HS-27A (cell line): ENCODE measurements at regions not wholly inside any gene's neighbourhood (a gene's known extent, or its start where the extent isn't known, plus 50 kb on each side); places are given as distances from the start of the nearest gene placed in this dataset.
A peak's percentile ranks its signal among the peaks of the same experiment; 100 is the strongest.
"Not testable (repeated sequence)": the region's sequence is repeated elsewhere in the genome, so short reads cannot be mapped to it uniquely, and the experiment has no call there.

ENCODE experiments used
- DNase-seq: peaks from one replicate; pipeline ENCODE4 v3.0.0-alpha.2; 2012; ENCODE audit warnings: low read depth, missing footprints

DNA sequence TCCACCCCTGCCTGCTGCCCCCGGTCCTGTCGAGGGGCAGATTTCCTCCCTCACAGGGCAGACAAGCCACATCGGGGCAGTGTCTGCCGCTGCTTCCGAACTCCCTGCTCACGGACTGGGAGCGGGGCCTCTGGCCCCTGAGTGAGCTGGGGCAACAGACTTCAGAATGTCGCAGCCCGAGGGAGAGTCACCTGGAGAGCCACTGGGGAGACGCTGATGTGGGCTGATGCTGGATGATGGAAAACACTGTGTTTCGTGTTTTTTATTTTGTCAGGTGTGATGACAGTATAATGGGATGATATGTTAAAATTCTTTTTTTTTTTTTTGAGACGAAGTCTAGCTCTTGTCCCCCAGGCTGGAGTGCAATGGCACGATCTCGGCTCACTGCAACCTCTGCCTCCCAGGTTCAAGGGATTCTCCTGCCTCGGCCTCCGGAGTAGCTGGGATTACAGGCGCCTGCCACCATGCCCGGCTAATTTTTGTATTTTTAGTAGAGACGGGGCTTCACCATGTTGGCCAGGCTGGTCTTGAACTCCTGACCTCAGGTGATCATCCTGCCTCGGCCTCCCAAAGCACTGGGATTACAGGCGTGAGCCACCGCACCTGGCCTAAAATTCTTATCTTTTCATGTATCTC lies 52.1 kb upstream of the SEPTIN5 start:
- not testable (repeated sequence) for DNase-seq

DNA sequence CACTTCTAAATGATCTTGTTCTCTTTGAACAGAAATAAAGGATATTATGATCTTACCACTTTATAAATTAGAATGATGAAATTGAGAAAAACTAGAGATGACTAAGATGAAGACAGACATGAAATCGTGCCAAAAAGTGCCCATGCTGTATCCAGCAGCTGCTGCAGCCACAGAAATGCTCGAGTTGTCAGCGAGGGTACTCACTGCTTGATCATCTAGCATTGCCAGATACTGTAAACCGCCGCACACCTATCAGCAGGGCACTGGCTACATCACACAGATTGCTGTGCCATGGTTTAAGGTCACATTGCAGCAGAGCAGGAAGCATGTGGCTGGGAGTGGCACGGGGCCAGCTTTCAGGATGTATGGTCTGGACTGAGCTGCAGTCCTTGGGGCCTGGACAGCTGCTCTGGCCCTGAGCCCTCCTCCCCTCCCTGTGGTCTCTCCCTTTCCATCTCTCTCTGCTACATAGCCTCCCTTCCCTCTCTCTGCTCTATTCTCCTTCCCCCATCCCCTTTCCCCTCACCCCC lies 51.0 kb upstream of the SEPTIN5 start:
- DNase-seq = peak; percentile 36

DNA sequence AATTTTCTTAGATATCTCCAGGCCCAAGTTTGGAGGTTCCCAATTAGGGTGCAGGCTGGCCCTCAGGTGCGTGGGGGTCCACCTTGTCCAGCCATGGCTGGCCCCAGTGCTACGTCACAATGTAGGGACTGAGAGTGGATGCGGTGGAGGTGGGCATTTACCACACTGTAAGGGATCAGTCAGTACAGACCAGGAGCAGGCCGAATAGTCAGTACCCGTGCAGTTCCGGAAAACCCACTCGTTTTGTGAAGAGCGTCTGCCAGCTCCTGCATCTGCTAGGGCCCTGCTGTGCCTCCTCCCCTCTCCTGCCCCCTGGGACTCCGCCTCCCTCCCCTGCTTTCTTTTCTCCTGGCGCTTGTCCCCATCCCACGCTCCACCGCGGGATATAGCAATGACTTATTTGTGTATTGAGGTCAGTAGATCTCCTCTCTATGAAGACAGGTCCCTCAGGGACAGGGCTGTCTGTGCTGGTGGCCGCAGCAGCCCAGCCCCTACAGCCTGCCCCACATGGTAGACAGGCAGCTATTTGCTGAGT lies 50.4 kb upstream of the SEPTIN5 start:
- DNase-seq = no peak

DNA sequence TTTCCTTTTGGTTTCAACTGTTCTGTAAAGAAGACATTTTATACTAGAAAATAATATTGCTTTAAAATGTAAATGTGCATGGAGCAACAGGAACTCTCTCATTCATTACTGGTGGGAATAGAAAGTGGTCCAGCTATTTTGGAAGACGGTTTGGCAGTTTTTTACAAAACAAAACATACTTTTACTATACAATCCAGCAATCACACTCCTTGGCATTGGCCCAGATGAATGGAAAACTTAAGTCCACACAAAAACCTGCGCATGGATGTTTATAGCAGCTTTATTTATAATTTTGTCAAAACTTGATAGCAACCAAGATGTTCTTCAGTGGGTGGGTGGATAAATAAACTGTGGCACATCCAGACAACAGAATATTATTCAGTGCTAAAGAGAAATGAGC lies 49.9 kb upstream of the SEPTIN5 start:
- no peak for DNase-seq
